HG03103 (cell line): ENCODE measurements at regions not wholly inside any gene's neighbourhood (a gene's known extent, or its start where the extent isn't known, plus 50 kb on each side); places are given as distances from the start of the nearest gene placed in this dataset.

Source experiments
- ATAC-seq: cut with Tn5 transposase; IDR thresholded peaks from one replicate; pipeline ENCODE4 v1.9.1; 2021; ENCODE audit warnings: low read depth; ENCODE audit not compliant: unreplicated experiment

DNA sequence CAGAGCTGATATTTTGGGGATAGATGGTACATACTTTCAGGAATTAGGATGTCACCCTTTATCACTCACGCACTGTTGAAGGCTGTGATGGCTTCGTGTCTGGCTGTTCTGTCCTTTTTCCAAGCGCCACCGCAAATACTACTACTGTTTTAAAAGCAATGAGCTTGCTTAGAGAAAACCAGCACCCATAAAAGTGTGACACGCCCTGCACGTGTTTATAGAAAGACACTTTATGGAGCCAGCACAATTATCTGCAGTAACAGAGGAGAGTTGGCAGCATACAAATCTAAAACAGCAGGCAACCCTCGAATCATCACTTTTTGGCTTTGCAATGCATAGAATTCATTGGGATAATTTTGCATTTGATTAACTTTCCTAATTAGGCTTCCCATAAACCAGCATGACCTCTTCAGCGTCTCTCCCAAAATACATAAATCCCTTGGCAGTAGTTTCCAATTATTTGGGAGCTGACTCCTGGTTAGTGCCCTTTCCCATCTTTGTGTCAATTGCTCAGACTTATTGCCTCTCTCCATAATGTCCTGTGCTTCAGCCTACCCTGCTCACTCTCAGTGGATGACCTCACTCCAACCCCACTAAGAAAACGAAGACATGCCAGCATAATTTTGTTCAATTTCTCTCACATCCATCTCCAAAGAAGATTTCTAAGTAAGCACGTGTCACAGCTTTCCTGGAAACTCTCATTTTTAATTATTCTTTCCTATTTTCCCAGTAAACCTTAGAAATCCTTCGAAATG is 118.7 kb upstream of the LARGE1 start:
- ATAC-seq = no peak

- ATAC-seq = no peak
Measured at GRCh38 chr22:34045311-34045710, 125.0 kb upstream of the LARGE1 start.

DNA sequence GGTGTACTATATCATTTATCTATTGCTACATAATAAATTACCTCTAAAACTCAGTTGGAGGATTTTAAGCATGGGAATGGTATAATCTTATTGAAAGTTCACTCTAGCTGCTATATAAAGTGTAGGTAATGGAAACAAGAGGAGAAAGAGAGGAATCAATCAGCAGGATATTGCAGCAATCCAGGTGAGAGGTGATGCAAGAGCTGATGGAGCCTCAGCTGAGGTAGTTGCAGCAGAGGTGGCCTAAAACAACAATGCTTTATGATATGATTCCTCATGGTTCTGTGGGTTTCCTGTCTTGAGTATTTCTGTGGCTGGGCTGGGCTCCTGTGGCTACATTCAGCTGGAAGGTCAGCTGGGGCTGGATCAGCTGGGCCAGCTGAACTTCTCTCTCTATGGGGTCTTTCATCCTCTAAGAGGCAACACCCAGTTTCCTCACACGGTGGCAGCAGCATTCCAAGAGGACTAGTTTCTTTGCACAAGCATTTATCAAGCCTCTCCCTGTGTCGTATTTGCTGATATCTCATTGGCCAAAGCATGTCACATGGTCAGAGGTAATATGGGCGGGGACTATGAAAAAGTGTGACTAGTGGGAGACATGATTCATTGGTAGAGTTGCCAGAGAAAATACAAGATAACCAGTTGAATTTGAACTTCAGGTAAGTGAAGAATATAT is 135.4 kb upstream of the LARGE1 start:
- no peak for ATAC-seq

DNA sequence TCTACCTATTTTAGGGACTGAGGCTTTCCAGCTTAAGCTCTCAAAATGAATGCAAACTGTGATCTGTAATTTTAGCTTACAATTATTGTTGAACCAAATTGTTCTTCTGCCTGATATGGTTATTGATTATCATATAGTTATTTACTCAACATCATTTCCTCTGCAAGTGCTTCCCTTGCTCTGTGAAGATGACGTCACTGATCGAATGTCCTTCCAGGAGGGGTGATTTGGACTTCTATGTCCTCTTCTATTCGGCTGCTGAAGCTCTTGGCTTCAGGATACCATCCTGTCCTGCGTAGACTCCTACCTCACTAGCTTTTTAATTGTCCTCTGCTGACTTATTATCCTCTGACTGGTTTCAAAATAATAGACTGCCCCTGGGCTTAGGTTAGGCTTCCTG is 137.4 kb upstream of the LARGE1 start:
- no peak for ATAC-seq

DNA sequence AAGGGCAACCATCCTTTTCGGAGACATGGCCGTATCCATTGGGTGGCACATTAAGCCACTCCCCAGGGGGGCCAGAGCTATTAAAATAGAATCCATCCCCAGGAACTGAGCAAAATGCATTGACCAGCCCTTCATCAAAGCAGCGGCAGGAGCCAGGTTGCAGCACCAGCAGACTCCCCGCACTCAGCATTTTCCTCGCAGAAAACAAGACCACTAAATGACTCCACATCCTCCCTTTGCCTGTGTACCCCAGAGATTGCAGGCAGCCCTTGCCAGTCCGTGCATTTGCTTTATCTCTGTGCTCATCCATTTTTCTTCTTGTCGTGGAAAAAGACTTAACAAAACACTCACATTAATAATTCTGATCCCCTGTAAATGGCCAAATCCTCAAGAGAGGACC is 144.4 kb upstream of the LARGE1 start:
- no peak for ATAC-seq

DNA sequence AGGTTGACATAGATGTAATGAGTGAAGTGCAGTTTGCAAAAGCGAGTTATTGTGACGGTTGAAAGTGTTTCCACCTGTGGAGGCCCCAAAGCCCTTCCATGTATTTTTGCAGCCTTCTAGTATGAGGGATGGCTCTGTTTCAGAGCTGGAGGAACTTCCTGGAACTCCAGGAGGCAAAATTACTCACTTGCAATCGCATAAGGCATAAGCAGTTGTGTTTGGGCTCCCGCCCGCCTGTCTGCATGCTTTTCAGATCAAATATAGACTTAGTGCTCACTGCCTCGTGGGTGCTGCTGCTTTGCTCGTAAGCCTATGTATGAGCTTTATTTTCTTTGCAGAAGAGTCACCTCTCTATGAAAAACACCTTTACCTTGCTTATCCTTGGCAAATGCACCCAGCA is 146.8 kb upstream of the LARGE1 start:
- no peak for ATAC-seq

- ATAC-seq = no peak
Measured at GRCh38 chr22:34068001-34068400, 147.7 kb upstream of the LARGE1 start.

DNA sequence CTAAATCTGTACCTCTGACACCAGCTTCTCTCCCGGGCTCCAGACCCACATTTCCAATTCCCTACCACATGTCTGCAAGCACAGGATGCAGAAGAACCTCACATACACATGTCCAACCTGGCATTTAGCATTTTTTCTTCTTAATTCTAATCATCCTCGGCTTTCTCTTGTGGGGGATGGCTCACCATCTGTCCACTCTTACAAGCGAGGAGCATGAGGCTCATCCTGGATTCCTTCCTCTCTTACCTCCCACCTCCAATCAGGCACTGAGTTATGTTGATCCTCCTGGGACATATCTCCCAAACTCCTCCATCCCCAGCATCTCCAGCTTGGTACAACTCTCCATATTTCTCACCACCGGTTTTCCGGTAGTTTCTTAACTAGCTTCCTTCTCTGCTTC is 149.8 kb upstream of the LARGE1 start:
- ATAC-seq = no peak

DNA sequence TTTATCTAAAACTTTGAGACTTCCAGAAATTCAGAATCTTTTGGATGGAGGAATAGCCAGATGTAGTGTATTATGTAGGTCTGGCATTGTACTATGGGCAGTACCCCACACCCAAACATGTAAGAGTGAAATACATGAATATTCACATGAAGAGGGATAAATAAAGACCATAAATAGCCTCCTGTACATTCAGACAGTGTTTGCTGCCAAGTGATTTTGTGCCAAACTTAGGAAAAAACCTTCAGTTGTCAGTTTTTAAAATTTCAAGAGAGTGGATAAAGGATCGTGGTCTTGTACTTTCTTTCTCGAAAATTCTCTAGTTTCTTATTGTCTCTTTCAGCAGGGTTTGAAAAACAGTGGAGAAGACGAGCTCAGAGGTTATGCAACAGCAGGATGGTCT is 150.3 kb upstream of the LARGE1 start:
- no peak for ATAC-seq

DNA sequence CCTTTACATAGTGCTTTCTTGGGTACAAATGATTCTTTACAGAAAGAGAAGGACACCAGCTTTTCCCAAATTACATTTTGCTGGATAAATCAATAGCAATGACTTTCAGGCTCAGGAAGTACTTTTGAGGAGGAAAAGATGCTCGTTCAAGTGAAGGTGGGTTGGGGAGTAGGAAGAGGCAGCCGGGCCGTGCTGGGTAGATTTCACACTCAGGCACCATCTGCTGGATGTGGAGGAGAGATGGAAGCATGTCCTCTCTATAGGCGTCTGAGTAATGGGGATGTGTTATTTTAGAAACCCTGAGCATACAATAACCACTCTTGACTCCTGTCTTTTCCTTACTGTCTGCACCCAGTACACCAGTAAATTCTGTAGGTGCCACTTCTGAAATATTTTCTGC is 152.3 kb upstream of the LARGE1 start:
- ATAC-seq = no peak

DNA sequence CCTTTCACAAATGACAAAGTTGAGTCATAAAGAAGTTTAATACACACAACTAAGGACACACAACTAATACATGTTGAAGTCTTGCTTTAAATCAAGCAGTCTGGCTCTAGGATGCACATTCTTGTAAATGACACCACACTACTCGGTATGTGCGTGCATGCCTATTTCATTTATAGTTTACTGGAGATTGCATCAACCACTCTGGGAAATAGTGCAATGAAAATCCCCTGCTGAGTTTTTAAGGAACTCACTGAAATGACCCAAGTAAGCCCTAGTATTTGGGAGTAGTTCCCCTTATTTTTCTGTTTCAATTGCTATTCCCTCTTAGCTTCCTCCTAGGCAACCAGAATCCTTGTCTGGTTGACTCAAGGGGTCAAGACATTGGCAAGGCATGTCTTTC is 160.2 kb upstream of the LARGE1 start:
- ATAC-seq = no peak

DNA sequence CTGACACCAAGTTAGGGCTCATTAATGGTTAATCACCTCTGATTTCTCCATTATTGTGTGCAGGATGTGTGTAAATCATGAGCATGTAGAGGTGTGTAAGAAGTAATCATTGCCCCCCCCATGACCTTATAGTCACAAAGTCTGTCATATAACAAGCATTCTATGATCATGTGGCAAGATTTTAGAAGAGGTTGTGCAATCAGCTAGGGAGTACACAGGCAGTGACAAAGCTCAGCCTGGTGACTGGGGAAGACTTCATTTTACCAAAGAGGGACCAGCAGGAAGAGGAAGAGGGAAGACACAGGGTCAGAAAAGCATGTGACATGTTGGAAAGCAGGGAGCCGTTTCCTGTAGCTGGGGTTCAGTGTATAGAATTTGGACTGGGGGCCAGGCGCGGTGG is 176.5 kb upstream of the LARGE1 start:
- ATAC-seq = no peak

DNA sequence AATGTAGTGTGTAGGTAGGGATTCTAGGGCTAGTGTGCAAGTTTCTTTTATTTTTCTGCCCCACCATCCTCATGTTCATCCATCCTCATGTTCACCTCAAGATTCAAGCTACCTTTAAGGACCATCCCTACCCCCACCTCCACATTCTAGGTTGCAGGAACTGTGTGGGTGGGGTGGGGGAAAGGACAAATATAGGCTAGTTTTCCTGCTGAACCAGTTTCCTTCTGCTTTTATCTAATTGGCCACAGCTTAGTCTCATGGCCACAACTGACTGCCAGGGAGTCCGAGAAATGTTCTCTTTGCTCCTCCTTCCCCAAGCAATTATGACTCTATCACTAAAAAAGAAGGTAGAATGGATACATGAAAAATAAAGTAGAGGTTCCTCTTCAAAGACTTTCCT is 179.0 kb upstream of the LARGE1 start:
- ATAC-seq = no peak

GRCh38 chr22:34102633-34103032 is 182.4 kb upstream of the LARGE1 start:
- no peak for ATAC-seq

- ATAC-seq = no peak
Measured at GRCh38 chr22:34105461-34106062, 185.3 kb upstream of the LARGE1 start.

DNA sequence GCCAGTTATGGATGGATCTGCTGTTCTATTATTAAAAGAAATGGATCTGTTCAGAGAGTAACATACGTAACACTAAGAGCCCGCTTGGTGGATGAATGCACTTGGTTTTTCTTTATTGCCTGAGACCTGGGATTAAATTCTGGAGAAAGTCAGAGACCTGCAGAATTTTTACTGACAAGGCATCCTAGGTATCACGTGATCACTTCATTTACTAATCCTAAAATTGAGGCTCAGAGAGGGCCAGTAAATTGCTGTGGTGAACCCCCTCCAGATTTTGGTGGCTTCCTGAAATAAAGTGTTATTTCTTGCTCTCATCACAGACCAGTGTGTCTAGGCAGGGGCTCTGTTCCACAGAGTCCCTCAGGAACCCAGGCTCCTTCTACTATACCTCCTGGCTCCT is 187.9 kb upstream of the LARGE1 start:
- no peak for ATAC-seq

GRCh38 chr22:34111210-34111824 is 191.0 kb upstream of the LARGE1 start:
- no peak for ATAC-seq

DNA sequence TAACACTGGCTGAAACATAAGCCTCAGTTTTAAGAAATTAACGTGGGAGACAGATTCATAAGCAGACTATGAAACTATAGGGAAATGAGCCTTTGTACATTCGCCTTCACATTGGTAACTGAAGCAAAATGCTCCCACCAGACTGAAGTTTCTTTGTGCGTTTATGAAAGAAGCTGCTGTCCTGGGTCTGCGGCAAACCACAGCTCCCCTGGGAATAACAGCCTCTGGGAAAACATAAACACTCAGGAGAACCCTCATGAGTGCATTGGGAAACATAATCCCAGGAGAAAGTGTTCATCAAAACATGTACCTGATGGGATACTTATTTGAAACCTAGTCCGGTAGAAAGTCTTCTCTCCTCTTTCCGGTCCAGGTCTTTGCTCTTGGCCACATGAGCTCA is 193.1 kb upstream of the LARGE1 start:
- ATAC-seq = no peak

GRCh38 chr22:34114406-34114805 is 194.1 kb upstream of the LARGE1 start:
- ATAC-seq = no peak

DNA sequence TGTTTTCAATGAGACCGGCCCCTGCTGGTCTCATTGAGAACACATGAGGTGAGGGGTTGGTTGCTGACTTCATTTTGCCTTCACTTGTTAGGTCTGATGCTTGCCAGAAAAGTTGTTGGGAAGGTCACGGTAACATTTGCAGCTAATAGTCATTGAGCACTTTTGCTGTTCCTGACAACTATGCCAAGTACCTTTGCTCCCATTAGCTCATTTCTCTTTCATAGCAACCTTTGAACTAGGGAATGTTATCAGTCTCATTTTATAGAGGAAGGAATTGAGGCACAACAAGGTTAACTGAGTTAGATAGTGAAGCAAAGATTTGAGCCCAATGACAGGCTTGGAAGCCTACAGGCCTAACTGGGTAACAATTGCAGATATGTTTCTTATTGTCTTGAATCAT is 195.4 kb upstream of the LARGE1 start:
- ATAC-seq = no peak

GRCh38 chr22:34116126-34116525 is 195.8 kb upstream of the LARGE1 start:
- no peak for ATAC-seq

- ATAC-seq = no peak
Measured at GRCh38 chr22:34122042-34122441, 201.8 kb upstream of the LARGE1 start.
